Right atrium auricular region (tissue), 2 donors: ENCODE measurements at regions not wholly inside any gene's neighbourhood (a gene's known extent, or its start where the extent isn't known, plus 50 kb on each side); places are given as distances from the start of the nearest gene placed in this dataset.
"Not testable (repeated sequence)": the region's sequence is repeated elsewhere in the genome, so short reads cannot be mapped to it uniquely, and the experiment has no call there.

Source experiments
- DNase-seq: peaks from one replicate; pipeline ENCODE4 v3.0.0-alpha.2; 2019; ENCODE audit warnings: low spot score
- H3K27ac ChIP-seq, 2 donors: fragments of 200-600 bp; sonication (generic); 1 replicate in 1 of 2; 2 replicates in 1 of 2; pipeline ENCODE4 v1.5.1; 2016 to 2019
- H3K27me3 ChIP-seq, 2 donors: fragments of 200-600 bp; sonication (generic); one replicate each; pipeline versions ENCODE4 v1.5.1 to v1.6.0; 2017 to 2019
- H3K36me3 ChIP-seq: fragments of 200-600 bp; sonication (generic); one replicate; pipeline ENCODE4 v1.5.1; 2016
- H3K4me1 ChIP-seq, 2 donors: fragments of 200-600 bp; sonication (generic); one replicate each; pipeline versions ENCODE4 v1.5.1 to v1.6.0; 2017 to 2019
- H3K4me3 ChIP-seq, 2 donors: fragments of 200-600 bp; sonication (generic); 1 replicate in 1 of 2; 2 replicates in 1 of 2; pipeline ENCODE4 v1.5.1; 2017 to 2019; ENCODE audit warnings: mild to moderate bottlenecking in 1 of 2, moderate library complexity in 1 of 2
- H3K9me3 ChIP-seq, 2 donors: fragments of 200-600 bp; sonication (generic); one replicate each; pipeline ENCODE4 v1.5.1; 2019
- CTCF ChIP-seq, 2 donors: fragments of 200-600 bp; sonication (generic); IDR thresholded peaks; one replicate each; pipeline ENCODE4 v1.5.1; 2019; ENCODE audit warnings: antibody characterized with exemption in 2 of 2

DNA sequence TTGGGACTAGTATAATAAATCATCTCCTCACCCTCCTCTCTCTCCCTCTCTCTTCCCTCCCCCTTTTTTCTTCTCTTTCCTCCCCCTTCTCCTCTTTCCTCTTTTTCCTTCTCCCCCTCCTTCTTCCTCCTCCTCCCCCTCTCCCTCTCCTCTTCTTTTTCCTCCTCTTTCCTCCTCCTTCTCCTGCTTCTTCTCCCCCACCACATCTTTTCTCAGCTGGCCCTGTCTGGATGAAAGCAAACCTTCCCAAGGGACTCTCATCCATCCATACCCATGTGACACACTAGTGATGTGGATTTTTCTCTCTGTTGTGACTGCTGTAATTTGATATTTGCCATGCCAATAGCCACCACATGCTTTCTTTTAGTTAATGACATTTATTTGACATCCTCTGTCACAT is 127.2 kb downstream of the EBLN2 start:
- no peaks in the 10 kb centered on the region for H3K9me3 ChIP-seq
- TF ChIP-seq CTCF (IDR thresholded peaks at IDR 0.05) = no peak
- no peak for DNase-seq
- H3K27ac ChIP-seq = no peak overlapping the region
- no peak overlapping the region for H3K4me3 ChIP-seq
- no peaks in the 10 kb centered on the region for H3K36me3 ChIP-seq
- H3K4me1 ChIP-seq = no peaks in the 10 kb centered on the region
- no peaks in the 10 kb centered on the region for H3K27me3 ChIP-seq

- DNase-seq = no peak
- Histone ChIP-seq H3K36me3 (no peaks in the 10 kb centered on the region), H3K27ac (no peak overlapping the region), H3K4me3 (no peak overlapping the region), H3K4me1 (no peaks in the 10 kb centered on the region), H3K9me3 (peaks cover 0 to 7% of the 10 kb centered on the region in 2 donors), H3K27me3 (no peaks in the 10 kb centered on the region)
- TF ChIP-seq CTCF (IDR thresholded peaks at IDR 0.05) = peak in 1 of 2 donors; percentile 26
Observed at GRCh38 chr3:73192036-73192738, 130.7 kb downstream of the EBLN2 start.

GRCh38 chr3:73193943-73194342 is 132.5 kb downstream of the EBLN2 start:
- not testable (repeated sequence) for H3K27me3 ChIP-seq, H3K36me3 ChIP-seq, H3K27ac ChIP-seq, H3K9me3 ChIP-seq, DNase-seq, H3K4me3 ChIP-seq, H3K4me1 ChIP-seq

- Histone ChIP-seq H3K27ac (no peak overlapping the region), H3K4me1 (peaks cover 0 to 5% of the 10 kb centered on the region in 2 donors), H3K9me3 (peaks cover 0 to 7% of the 10 kb centered on the region in 2 donors), H3K27me3 (no peaks in the 10 kb centered on the region), H3K4me3 (no peak overlapping the region), H3K36me3 (no peaks in the 10 kb centered on the region)
- no peak for DNase-seq
- no peak for TF ChIP-seq CTCF (IDR thresholded peaks at IDR 0.05)
Observed at GRCh38 chr3:73197187-73197586, 135.7 kb downstream of the EBLN2 start.

GRCh38 chr3:73203101-73203500 is 141.6 kb downstream of the EBLN2 start:
- no peak overlapping the region for H3K4me3 ChIP-seq
- no peaks in the 10 kb centered on the region for H3K27me3 ChIP-seq

DNA sequence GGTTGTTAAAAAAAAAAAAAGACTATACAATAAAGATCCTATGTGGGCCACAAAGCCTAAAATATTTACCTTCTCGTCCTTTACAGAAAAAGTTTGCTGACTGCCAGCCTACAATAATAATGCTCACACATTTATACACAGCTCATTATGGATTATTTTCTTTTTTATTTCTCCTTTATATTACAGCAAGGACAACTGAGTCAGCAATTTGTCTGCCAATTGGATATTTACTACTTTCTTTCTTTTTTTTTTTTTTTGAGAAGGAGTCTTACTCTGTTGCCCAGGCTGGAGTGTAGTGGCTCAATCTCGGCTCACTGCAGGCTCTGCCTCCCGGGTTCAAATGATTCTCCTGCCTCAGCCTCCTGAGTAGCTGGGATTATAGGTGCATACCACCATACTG is 142.2 kb downstream of the EBLN2 start:
- DNase-seq = no peak
- no peak for TF ChIP-seq CTCF (IDR thresholded peaks at IDR 0.05)

More at GRCh38 chr3:73203101-73203500, 141.6 kb downstream of the EBLN2 start:
- DNase-seq = no peak
- TF ChIP-seq CTCF (IDR thresholded peaks at IDR 0.05) = no peak
- Histone ChIP-seq H3K4me1 (peaks cover 0 to 5% of the 10 kb centered on the region in 2 donors), H3K36me3 (no peaks in the 10 kb centered on the region), H3K27ac (no peak overlapping the region), H3K9me3 (no peaks in the 10 kb centered on the region)

More for the DNA sequence above, 142.2 kb downstream of the EBLN2 start:
- H3K36me3 ChIP-seq = no peaks in the 10 kb centered on the region
- no peak overlapping the region for H3K27ac ChIP-seq
- peaks cover 0 to 5% of the 10 kb centered on the region in 2 donors for H3K4me1 ChIP-seq
- H3K9me3 ChIP-seq = no peaks in the 10 kb centered on the region
- H3K27me3 ChIP-seq = no peaks in the 10 kb centered on the region
- no peak overlapping the region for H3K4me3 ChIP-seq
